GM19324 (cell line): ENCODE measurements at regions not wholly inside any gene's neighbourhood (a gene's known extent, or its start where the extent isn't known, plus 50 kb on each side); places are given as distances from the start of the nearest gene placed in this dataset.
A peak's percentile ranks its signal among the peaks of the same experiment; 100 is the strongest.
"Not testable (repeated sequence)": the region's sequence is repeated elsewhere in the genome, so short reads cannot be mapped to it uniquely, and the experiment has no call there.

Source experiments
- ATAC-seq: cut with Tn5 transposase; IDR thresholded peaks from one replicate; pipeline ENCODE4 v1.9.1; 2021; ENCODE audit warnings: mild to moderate bottlenecking, moderate library complexity; ENCODE audit not compliant: unreplicated experiment, low FRiP score

DNA sequence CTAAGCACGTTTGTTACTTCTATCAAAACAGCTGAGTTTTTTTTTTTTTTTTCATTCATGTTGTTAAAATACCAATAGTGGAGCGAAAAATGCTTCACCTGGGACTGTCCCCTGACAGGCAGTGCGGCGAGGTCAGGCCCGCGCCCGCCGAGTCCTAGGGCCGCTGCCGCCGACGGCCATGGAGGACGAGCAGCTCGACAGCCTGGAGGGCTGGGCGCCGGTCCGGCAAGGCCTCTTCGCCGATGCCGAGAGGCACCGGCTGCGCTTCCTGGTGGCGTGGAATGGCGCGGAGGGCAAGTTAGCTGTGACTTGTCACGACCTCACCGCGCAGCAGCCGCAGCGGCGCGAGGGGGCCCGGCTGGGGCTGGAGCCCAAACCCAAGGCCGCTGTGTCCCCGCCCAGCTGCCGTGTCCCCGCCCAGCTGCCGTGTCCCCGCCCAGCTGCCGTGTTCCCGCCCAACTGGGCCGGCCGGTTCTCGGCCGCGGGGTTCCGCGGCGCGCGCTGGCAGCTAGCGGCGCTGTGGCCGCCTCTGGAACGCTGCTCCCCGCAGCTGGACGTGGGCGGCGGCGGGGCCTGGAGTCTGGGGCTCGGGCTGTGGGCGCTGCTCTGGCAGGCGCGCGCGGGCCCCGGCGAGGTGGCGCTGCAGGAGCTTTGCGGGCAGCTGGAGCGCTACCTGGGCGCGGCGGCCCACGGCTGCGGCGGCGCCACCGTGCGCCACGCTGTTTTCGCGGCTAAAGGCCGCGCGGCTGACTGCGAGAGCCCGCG is 56.7 kb upstream of the GOLGA8R start:
- peak; percentile 97 for ATAC-seq

DNA sequence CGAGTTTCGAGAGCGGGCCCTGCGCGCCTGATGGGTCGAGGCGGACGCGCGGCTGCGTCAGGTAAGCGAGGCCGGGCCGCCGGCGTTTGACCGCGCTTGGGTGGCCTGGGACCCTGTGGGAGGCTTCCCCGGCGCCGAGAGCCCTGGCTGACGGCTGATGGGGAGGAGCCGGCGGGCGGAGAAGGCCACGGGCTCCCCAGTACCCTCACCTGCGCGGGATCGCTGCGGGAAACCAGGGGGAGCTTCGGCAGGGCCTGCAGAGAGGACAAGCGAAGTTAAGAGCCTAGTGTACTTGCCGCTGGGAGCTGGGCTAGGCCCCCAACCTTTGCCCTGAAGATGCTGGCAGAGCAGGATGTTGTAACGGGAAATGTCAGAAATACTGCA is 57.3 kb upstream of the GOLGA8R start:
- ATAC-seq, result not testable (repeated sequence)

GRCh38 chr15:30471817-30472551 is 57.9 kb upstream of the GOLGA8R start:
- not testable (repeated sequence) for ATAC-seq

GRCh38 chr15:30484887-30485286 is 67.0 kb upstream of the GOLGA8Q start:
- ATAC-seq, result not testable (repeated sequence)

DNA sequence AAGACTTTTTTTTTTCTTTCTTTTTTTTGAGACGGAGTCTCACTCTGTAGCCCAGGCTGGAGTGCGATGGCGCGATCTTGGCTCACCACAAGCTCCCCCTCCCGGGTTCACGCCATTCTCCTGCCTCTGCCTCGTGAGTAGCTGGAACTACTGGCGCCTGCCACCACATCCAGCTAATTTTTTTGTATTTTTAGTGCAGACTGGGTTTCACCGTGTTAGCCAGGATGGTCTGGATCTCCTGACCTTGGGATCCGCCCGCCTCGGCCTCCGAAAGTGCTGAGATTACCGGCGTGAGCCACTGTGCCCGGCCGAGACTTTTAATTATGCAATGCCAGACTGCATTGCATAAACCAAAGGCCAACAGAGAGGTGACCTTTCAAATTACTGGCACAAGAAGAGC is 62.6 kb upstream of the GOLGA8Q start:
- not testable (repeated sequence) for ATAC-seq

- not testable (repeated sequence) for ATAC-seq
Measured at GRCh38 chr15:30490334-30490733, 61.5 kb upstream of the GOLGA8Q start.

GRCh38 chr15:30493947-30494346 is 57.9 kb upstream of the GOLGA8Q start:
- not testable (repeated sequence) for ATAC-seq

GRCh38 chr15:30497275-30497674 is 54.6 kb upstream of the GOLGA8Q start:
- not testable (repeated sequence) for ATAC-seq

DNA sequence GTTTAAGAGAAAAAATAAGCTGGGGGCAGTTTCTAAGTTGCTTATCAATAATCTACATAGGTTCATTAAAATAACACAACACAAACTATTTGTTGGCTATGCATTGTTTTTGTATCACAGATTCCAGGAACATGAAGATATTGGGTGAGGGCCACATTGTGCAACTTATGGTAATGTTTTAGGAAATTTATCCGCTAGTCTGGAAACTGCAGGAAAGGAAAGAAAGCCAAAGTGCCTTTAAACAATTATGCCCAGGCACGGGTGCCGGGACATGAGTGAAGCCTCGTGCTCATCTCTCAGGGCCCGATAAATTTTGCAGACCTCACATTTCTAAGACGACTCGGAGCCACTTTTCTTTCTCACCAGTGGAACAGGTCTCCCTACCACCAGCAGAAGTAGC is 52.6 kb upstream of the GOLGA8Q start:
- not testable (repeated sequence) for ATAC-seq

- not testable (repeated sequence) for ATAC-seq
Measured at GRCh38 chr15:30500511-30500910, 51.3 kb upstream of the GOLGA8Q start.
